ENCODE measurements at regions not wholly inside any gene's neighbourhood (a gene's known extent, or its start where the extent isn't known, plus 50 kb on each side); places are given as distances from the start of the nearest gene placed in this dataset.

DNA sequence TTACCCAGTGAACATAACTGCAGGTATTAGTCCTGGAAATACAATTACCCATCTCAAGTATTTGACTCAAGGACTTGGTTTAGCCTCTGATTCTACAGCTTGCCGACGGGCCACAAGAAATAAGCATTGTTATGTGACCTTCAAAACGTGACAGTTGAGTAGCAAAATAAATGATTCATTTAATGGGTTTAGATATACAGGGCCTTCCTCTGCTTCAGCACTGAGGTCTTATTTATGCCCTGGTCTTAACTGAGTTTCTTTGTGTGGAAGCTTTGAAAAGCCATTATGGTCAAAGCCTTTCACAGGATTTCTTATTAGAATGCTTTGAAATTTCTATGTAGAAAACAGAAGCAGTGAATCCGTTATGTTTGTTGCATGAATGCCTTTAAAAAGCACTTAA is 899.2 kb upstream of the API5 start:
- TF ChIP-seq CTCF (IDR thresholded peaks at IDR 0.05; ENCODE audit: low read depth, low read length), result no peak
- TF ChIP-seq EZH2phosphoT487 (IDR thresholded peaks at IDR 0.05; ENCODE audit: low read depth), result no peak

Data from OCI-LY3 (cell line).